SK-N-MC (cell line): ENCODE measurements at regions not wholly inside any gene's neighbourhood (a gene's known extent, or its start where the extent isn't known, plus 50 kb on each side); places are given as distances from the start of the nearest gene placed in this dataset.

ENCODE experiments used
- DNase-seq: peaks from one replicate; pipeline ENCODE4 v3.0.0-alpha.2; 2011; ENCODE audit warnings: low read depth, low spot score
- H3K27ac ChIP-seq: fragments of 200-600 bp; sonication (generic); 2 replicates; pipeline ENCODE4 v1.5.1; 2016; ENCODE audit warnings: mixed run types
- H3K36me3 ChIP-seq: fragments of 200-600 bp; sonication (generic); 2 replicates; pipeline ENCODE4 v1.6.1; 2017; ENCODE audit warnings: antibody characterized with exemption, low read length, mixed read lengths; ENCODE audit not compliant: insufficient read depth
- H3K4me3 ChIP-seq: fragments of 200-600 bp; sonication (generic); 2 replicates; pipeline ENCODE4 v1.5.1; 2016
- H3K9ac ChIP-seq: fragments of 200-600 bp; sonication (generic); 2 replicates; pipeline ENCODE4 v1.8.0; 2017; ENCODE audit warnings: mixed run types, mixed read lengths; ENCODE audit not compliant: insufficient read length
- H3K9me3 ChIP-seq: fragments of 200-600 bp; sonication (generic); 2 replicates; pipeline ENCODE4 v1.6.1; 2017; ENCODE audit warnings: low read depth, mild to moderate bottlenecking, antibody characterized with exemption, low read length, moderate library complexity, mixed read lengths
- EZH2 ChIP-seq: fragments of 200-600 bp; sonication (generic); IDR thresholded peaks from one replicate; pipeline ENCODE4 v1.6.1; 2017; ENCODE audit warnings: antibody characterized with exemption
- FOXP2 ChIP-seq: optimal IDR thresholded peaks from 2 replicates; pipeline ENCODE3; 2011; ENCODE audit warnings: mild to moderate bottlenecking, moderate library complexity; ENCODE audit not compliant: insufficient read depth; ENCODE audit errors: extremely low read length, control extremely low read depth
- POLR2AphosphoS5 ChIP-seq: IDR thresholded peaks from 2 replicates; pipeline ENCODE4 v1.6.1; 2012; ENCODE audit warnings: mild to moderate bottlenecking, low read depth, low read length, borderline replicate concordance

GRCh38 chr18:40957533-40958070 lies 997.4 kb upstream of the PIK3C3 start:
- Histone ChIP-seq H3K9ac (no peak overlapping the region), H3K27ac (no peak overlapping the region), H3K4me3 (no peak overlapping the region), H3K9me3 (no peaks in the 10 kb centered on the region), H3K36me3 (no peaks in the 10 kb centered on the region)
- TF ChIP-seq POLR2AphosphoS5 = no peak
- TF ChIP-seq EZH2 = no peak
- no peak for TF ChIP-seq FOXP2
- no peak for DNase-seq

DNA sequence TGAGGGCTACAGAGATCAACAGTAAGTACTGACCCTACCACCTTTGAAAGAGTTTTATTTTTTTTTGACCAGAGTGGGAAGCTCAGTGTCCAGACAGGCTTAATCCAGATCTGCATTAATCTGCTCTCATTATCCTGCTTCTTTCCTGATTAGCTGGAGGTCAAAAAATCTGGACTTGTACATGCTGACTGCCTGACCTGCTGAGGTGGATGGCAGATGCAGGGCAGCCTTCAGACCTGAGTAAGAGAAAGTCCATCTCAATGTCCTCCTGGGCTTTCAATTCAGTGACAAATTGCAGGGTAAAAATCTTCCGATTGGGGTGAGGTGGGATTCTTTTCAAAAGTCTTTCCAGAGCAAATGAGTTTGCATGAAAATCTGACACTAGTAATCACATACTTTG lies 998.8 kb upstream of the PIK3C3 start:
- H3K9me3 ChIP-seq = no peaks in the 10 kb centered on the region
- no peaks in the 10 kb centered on the region for H3K36me3 ChIP-seq
- no peak overlapping the region for H3K27ac ChIP-seq
- DNase-seq = no peak
- H3K4me3 ChIP-seq = no peak overlapping the region
- no peak for TF ChIP-seq FOXP2
- no peak for TF ChIP-seq POLR2AphosphoS5
- no peak for TF ChIP-seq EZH2
- no peak overlapping the region for H3K9ac ChIP-seq

GRCh38 chr18:40955351-40955750 lies 999.7 kb upstream of the PIK3C3 start:
- Histone ChIP-seq H3K27ac (no peak overlapping the region), H3K9ac (no peak overlapping the region), H3K4me3 (no peak overlapping the region), H3K36me3 (no peaks in the 10 kb centered on the region), H3K9me3 (no peaks in the 10 kb centered on the region)
- DNase-seq = no peak
- no peak for TF ChIP-seq POLR2AphosphoS5

DNA sequence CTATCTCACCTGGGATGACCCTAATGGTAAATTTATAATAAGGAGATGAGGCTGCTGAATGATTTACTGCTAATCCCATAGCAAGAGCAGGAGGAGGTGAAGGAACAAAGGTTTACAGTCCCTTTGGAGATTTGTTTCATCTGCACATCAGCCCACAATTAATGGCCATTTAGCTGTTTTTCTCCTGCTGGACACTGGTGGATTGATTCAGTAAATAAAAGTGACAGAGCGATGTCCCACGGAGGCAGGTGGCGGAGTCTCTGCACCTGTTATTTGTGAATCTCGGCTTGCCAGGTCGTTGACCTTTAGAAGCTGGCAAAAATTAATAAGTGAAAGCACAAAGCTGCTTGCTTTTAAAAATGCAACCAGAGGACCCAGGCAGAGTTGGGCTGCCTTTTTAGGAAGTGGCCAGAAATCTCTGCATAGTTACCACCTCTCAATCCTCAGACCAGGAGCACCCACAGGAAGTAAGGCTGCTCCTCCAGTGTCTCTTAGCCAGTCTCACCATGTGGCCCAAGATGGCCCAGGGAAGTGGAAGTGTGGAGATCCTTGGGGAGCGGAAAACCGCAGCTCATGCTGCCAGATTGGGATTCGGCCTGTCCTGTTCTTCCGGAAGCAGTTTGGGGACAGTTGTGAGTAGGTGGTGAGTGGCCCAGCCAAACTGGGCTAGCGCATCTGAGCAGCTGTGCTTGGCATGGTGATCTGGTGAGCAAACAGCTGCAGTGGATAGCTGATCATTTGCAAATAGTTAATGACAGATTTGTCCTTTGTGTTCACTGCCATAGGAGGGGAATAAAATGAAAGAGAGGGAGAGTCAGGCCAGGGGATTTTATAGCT lies 1005.7 kb upstream of the PIK3C3 start:
- H3K4me3 ChIP-seq = no peak overlapping the region
- H3K36me3 ChIP-seq = no peaks in the 10 kb centered on the region
- no peak overlapping the region for H3K27ac ChIP-seq
- no peak for DNase-seq
- H3K9ac ChIP-seq = no peak overlapping the region
- H3K9me3 ChIP-seq = no peaks in the 10 kb centered on the region
- TF ChIP-seq EZH2 (no peak), FOXP2 (no peak), POLR2AphosphoS5 (no peak)

GRCh38 chr18:40944576-40944975 lies 1010.5 kb upstream of the PIK3C3 start:
- Histone ChIP-seq H3K27ac (no peak overlapping the region), H3K9ac (no peak overlapping the region), H3K9me3 (no peaks in the 10 kb centered on the region), H3K4me3 (no peak overlapping the region), H3K36me3 (no peaks in the 10 kb centered on the region)
- TF ChIP-seq POLR2AphosphoS5 (no peak), EZH2 (no peak), FOXP2 (no peak)
- no peak for DNase-seq

DNA sequence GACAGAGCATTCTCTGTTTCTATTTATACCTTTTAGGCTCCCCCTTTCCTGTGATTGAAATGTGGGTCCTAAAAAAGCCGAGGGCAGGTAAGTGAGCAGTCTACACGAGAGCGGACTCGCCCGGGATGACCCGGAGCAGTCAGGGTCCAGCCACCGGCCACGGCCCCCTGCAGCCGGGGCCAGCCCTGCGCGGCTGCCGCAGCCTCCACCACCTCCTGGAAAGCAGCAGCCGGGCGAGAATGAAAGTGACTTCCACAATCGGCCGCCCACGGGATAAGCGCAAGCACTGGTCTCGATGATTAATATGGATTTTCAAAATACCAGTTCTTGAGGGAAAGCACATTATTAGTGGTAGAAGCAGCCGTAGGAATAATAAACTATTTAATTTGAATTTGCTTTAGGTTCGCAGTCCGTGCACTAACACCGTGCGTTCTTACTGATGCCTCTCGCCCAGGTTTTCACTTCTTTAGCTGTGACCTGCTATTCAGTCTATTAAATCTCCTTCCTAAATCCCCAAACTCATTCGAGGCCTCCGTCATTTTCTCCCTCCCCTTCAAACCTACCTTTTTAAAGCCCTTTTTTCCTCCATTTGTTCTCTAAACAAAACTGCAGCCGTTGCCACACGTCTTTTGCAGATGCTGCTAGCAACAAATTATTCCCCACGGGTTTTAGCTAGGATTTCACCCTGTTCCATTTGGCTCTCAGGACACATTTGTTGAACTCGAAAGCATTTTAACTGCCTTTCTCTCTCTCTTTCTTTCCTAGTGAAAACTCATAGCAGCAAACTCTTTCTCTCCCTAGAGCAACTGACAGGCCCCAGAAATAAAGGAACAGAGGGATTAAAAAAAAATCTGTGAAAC lies 1015.1 kb upstream of the PIK3C3 start:
- TF ChIP-seq FOXP2 = no peak
- TF ChIP-seq POLR2AphosphoS5 = no peak
- TF ChIP-seq EZH2 = no peak
- DNase-seq = no peak
- Histone ChIP-seq H3K4me3 (no peak overlapping the region), H3K36me3 (no peaks in the 10 kb centered on the region), H3K9ac (no peak overlapping the region), H3K9me3 (no peaks in the 10 kb centered on the region), H3K27ac (no peak overlapping the region)

- Histone ChIP-seq H3K4me3 (no peak overlapping the region), H3K9ac (no peak overlapping the region), H3K36me3 (no peaks in the 10 kb centered on the region), H3K27ac (no peak overlapping the region), H3K9me3 (no peaks in the 10 kb centered on the region)
- no peak for DNase-seq
- no peak for TF ChIP-seq EZH2
- no peak for TF ChIP-seq FOXP2
- no peak for TF ChIP-seq POLR2AphosphoS5
Observed at GRCh38 chr18:40938615-40939014, 1016.4 kb upstream of the PIK3C3 start.

DNA sequence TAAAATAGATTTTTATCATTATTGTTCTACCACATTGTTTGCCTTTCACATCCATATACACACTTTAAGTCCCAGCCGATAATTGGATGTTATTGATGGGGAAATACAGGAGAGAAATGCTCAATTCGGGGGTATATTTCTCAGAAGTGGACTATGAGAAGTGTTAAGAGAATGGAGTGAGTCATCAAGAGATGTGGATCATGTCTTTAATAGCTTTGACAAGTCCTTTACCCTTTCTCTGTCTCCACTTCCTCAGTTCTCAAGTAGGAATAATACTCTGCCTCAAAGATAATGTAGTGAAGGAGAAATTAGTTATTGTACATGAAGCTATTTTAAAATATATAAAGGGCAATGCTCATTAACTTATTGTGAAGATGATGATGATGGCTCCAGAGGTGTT lies 1017.6 kb upstream of the PIK3C3 start:
- TF ChIP-seq POLR2AphosphoS5 = no peak
- no peak for TF ChIP-seq EZH2
- TF ChIP-seq FOXP2 = no peak
- no peak for DNase-seq
- Histone ChIP-seq H3K27ac (no peak overlapping the region), H3K9ac (no peak overlapping the region), H3K4me3 (no peak overlapping the region), H3K36me3 (no peaks in the 10 kb centered on the region), H3K9me3 (no peaks in the 10 kb centered on the region)

DNA sequence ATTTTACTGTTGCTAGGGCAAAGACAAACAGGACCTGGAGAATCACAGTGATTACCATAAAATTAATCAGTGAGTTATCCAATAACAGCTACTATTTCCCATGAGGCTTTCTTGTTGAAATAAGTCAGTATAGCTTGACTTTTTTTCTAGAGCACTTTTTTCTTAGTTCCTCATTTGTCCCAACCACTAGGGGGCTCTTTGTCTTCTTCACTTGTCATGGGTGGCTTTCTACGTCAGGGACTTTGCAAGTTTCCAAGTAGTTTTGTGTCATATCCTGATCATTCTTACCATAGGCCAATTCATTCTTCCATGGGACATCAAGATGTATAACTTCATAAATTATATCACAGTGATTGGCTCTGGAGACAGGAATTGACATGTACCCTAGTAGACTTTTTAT lies 1019.6 kb upstream of the PIK3C3 start:
- DNase-seq = no peak
- no peaks in the 10 kb centered on the region for H3K36me3 ChIP-seq
- no peaks in the 10 kb centered on the region for H3K9me3 ChIP-seq
- H3K27ac ChIP-seq = no peak overlapping the region
- H3K4me3 ChIP-seq = no peak overlapping the region
- no peak overlapping the region for H3K9ac ChIP-seq
- TF ChIP-seq POLR2AphosphoS5 = no peak
- no peak for TF ChIP-seq FOXP2
- no peak for TF ChIP-seq EZH2
